Dermis microvascular lymphatic vessel endothelial cell (primary cell): ENCODE measurements at regions not wholly inside any gene's neighbourhood (a gene's known extent, or its start where the extent isn't known, plus 50 kb on each side); places are given as distances from the start of the nearest gene placed in this dataset.

Experiments
- DNase-seq, 2 donors: peaks; one replicate each; pipeline versions ENCODE4 v3.0.0 to v3.0.0-alpha.2; 2010; ENCODE audit warnings: low read depth in 2 of 2

- DNase-seq = no peak
Measured at GRCh38 chr1:38265293-38266196, 219.0 kb upstream of the POU3F1 start.

GRCh38 chr1:38263438-38263837, 216.8 kb upstream of the POU3F1 start:
- no peak for DNase-seq

- DNase-seq = no peak
Measured at GRCh38 chr1:38261574-38261973, 215.0 kb upstream of the POU3F1 start.

- no peak for DNase-seq
Measured at GRCh38 chr1:38258085-38258627, 211.6 kb upstream of the POU3F1 start.

GRCh38 chr1:38257374-38257773, 210.8 kb upstream of the POU3F1 start:
- no peak for DNase-seq

- no peak for DNase-seq
Measured at GRCh38 chr1:38256072-38256471, 209.5 kb upstream of the POU3F1 start.

- DNase-seq = no peak
Measured at GRCh38 chr1:38253314-38253713, 206.7 kb upstream of the POU3F1 start.

- no peak for DNase-seq
Measured at GRCh38 chr1:38250356-38250755, 203.8 kb upstream of the POU3F1 start.

- DNase-seq = no peak
Measured at GRCh38 chr1:38249001-38249400, 202.4 kb upstream of the POU3F1 start.

GRCh38 chr1:38246955-38247952, 200.7 kb upstream of the POU3F1 start:
- DNase-seq = peak; percentile 55 to 87

GRCh38 chr1:38244218-38244845, 197.7 kb upstream of the POU3F1 start:
- DNase-seq = no peak

- no peak for DNase-seq
Measured at GRCh38 chr1:38243106-38243505, 196.5 kb upstream of the POU3F1 start.

GRCh38 chr1:38242506-38242905, 195.9 kb upstream of the POU3F1 start:
- DNase-seq = no peak

- no peak for DNase-seq
Measured at GRCh38 chr1:38241594-38242334, 195.2 kb upstream of the POU3F1 start.

- no peak for DNase-seq
Measured at GRCh38 chr1:38240618-38241017, 194.0 kb upstream of the POU3F1 start.

GRCh38 chr1:38239258-38239835, 192.8 kb upstream of the POU3F1 start:
- no peak for DNase-seq

GRCh38 chr1:38238294-38238693, 191.7 kb upstream of the POU3F1 start:
- DNase-seq = no peak

GRCh38 chr1:38235705-38236104, 189.1 kb upstream of the POU3F1 start:
- DNase-seq = no peak

GRCh38 chr1:38231941-38232340, 185.3 kb upstream of the POU3F1 start:
- DNase-seq = no peak

- DNase-seq = no peak
Measured at GRCh38 chr1:38228718-38229117, 182.1 kb upstream of the POU3F1 start.
